NCI-H2171 treated with DMSO at 0.1 percent for 48 hours (cell line): ENCODE measurements at regions not wholly inside any gene's neighbourhood (a gene's known extent, or its start where the extent isn't known, plus 50 kb on each side); places are given as distances from the start of the nearest gene placed in this dataset.

ENCODE experiments used
- DNase-seq: peaks from one replicate; lab custom pipeline; 2025; lab: John Stamatoyannopoulos, UW

GRCh38 chr1:48164571-48164970 is 57.9 kb upstream of the SLC5A9 start:
- DNase-seq = no peak

- no peak for DNase-seq
Observed at GRCh38 chr1:48160486-48161132, 61.9 kb upstream of the SLC5A9 start.

GRCh38 chr1:48139275-48139674 is 83.2 kb upstream of the SLC5A9 start:
- DNase-seq = no peak

- no peak for DNase-seq
Observed at GRCh38 chr1:48127735-48128685, 94.5 kb upstream of the SLC5A9 start.

- no peak for DNase-seq
Observed at GRCh38 chr1:48123647-48124046, 98.9 kb upstream of the SLC5A9 start.

GRCh38 chr1:48121955-48122354 is 100.6 kb upstream of the SLC5A9 start:
- DNase-seq = no peak

GRCh38 chr1:48120621-48121020 is 101.9 kb upstream of the SLC5A9 start:
- no peak for DNase-seq

- no peak for DNase-seq
Observed at GRCh38 chr1:48115835-48116234, 106.7 kb upstream of the SLC5A9 start.

- DNase-seq = no peak
Observed at GRCh38 chr1:48114596-48115382, 107.7 kb upstream of the SLC5A9 start.

GRCh38 chr1:48109390-48110013 is 112.3 kb upstream of the TRABD2B start:
- DNase-seq = peak; percentile 65

GRCh38 chr1:48107516-48107915 is 110.3 kb upstream of the TRABD2B start:
- DNase-seq = no peak

GRCh38 chr1:48106049-48106448 is 108.9 kb upstream of the TRABD2B start:
- no peak for DNase-seq

GRCh38 chr1:48105165-48105564 is 108.0 kb upstream of the TRABD2B start:
- no peak for DNase-seq

GRCh38 chr1:48103495-48103894 is 106.3 kb upstream of the TRABD2B start:
- DNase-seq = no peak

- no peak for DNase-seq
Observed at GRCh38 chr1:48102766-48103165, 105.6 kb upstream of the TRABD2B start.

GRCh38 chr1:48099072-48099773 is 102.0 kb upstream of the TRABD2B start:
- no peak for DNase-seq

- peak; percentile 88 for DNase-seq
Observed at GRCh38 chr1:48093696-48094528, 96.7 kb upstream of the TRABD2B start.

- no peak for DNase-seq
Observed at GRCh38 chr1:48093147-48093546, 96.0 kb upstream of the TRABD2B start.

- peak; percentile 44 for DNase-seq
Observed at GRCh38 chr1:48092401-48092800, 95.2 kb upstream of the TRABD2B start.

- DNase-seq = no peak
Observed at GRCh38 chr1:48089356-48089891, 92.2 kb upstream of the TRABD2B start.
